HG02623 (cell line): ENCODE measurements at regions not wholly inside any gene's neighbourhood (a gene's known extent, or its start where the extent isn't known, plus 50 kb on each side); places are given as distances from the start of the nearest gene placed in this dataset.

Source experiments
- ATAC-seq: cut with Tn5 transposase; IDR thresholded peaks from one replicate; pipeline ENCODE4 v1.9.1; 2021; ENCODE audit warnings: moderate library complexity; ENCODE audit not compliant: unreplicated experiment

- no peak for ATAC-seq
Observed at GRCh38 chr20:9923648-9924047, 84.8 kb upstream of the PAK5 start.

GRCh38 chr20:9920866-9921265 lies 82.0 kb upstream of the PAK5 start:
- no peak for ATAC-seq

GRCh38 chr20:9919271-9920014 lies 80.6 kb upstream of the PAK5 start:
- ATAC-seq = peak; percentile 78

GRCh38 chr20:9918348-9918747 lies 79.5 kb upstream of the PAK5 start:
- no peak for ATAC-seq

- no peak for ATAC-seq
Observed at GRCh38 chr20:9916761-9917160, 77.9 kb upstream of the PAK5 start.

GRCh38 chr20:9912858-9913434 lies 74.1 kb upstream of the PAK5 start:
- ATAC-seq = no peak

GRCh38 chr20:9912290-9912689 lies 73.4 kb upstream of the PAK5 start:
- no peak for ATAC-seq

- ATAC-seq = no peak
Observed at GRCh38 chr20:9911519-9911918, 72.6 kb upstream of the PAK5 start.

- no peak for ATAC-seq
Observed at GRCh38 chr20:9909167-9909566, 70.3 kb upstream of the PAK5 start.

GRCh38 chr20:9903048-9903655 lies 64.3 kb upstream of the PAK5 start:
- ATAC-seq = no peak

GRCh38 chr20:9889270-9889981 lies 50.5 kb upstream of the PAK5 start:
- no peak for ATAC-seq
